ENCODE measurements at regions not wholly inside any gene's neighbourhood (a gene's known extent, or its start where the extent isn't known, plus 50 kb on each side); places are given as distances from the start of the nearest gene placed in this dataset.

- DNase-seq (ENCODE audit: extremely low spot score in 2 of 2) = no peak
- no peaks in the 10 kb centered on the region for H3K27me3 ChIP-seq
- H3K4me3 ChIP-seq = no peak overlapping the region
- H3K4me1 ChIP-seq = no peaks in the 10 kb centered on the region
- TF ChIP-seq CTCF (IDR thresholded peaks at IDR 0.05) = no peak
- TF ChIP-seq POLR2AphosphoS5 (IDR thresholded peaks at IDR 0.05; ENCODE audit: insufficient read depth in 1 of 2, low read depth in 1 of 2) = no peak
- no peak for TF ChIP-seq POLR2A (IDR thresholded peaks at IDR 0.05)
- no peak overlapping the region for H3K27ac ChIP-seq
- H3K9me3 ChIP-seq = no peaks in the 10 kb centered on the region
- no peaks in the 10 kb centered on the region for H3K36me3 ChIP-seq
- intact Hi-C loops (cut with DNase I) = no loop called here
These were observed 68.0 kb upstream of the ATXN3L start for GRCh38 chrX:13387666-13388494.

DNA sequence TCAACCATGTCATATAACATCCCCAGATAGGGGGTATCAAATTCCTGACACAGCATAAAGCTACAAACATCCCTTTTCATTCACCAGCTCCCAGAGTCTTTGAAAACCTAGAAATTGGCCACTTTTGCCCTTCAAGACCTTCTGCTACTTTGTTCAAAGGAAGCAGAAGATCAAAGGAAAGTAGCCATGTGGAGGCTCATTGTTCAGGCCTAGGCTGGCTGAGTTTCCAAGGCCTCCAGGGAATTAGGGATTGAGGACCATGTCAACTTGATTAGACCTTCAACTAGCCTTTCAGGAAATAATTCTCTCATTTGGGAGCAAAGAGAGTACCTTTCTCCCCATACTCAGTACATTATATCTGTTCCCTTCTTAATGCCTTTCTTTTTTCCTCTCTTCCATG is 66.8 kb upstream of the ATXN3L start:
- no peaks in the 10 kb centered on the region for H3K4me1 ChIP-seq
- no peaks in the 10 kb centered on the region for H3K36me3 ChIP-seq
- H3K27me3 ChIP-seq = no peaks in the 10 kb centered on the region
- no peak for DNase-seq (ENCODE audit: extremely low spot score in 2 of 2)
- TF ChIP-seq CTCF (IDR thresholded peaks at IDR 0.05) = no peak
- no peaks in the 10 kb centered on the region for H3K9me3 ChIP-seq
- no peak overlapping the region for H3K4me3 ChIP-seq
- H3K27ac ChIP-seq = no peak overlapping the region
- intact Hi-C loops (cut with DNase I) = no loop called here

GRCh38 chrX:13386092-13386491 is 66.2 kb upstream of the ATXN3L start:
- intact Hi-C loops (cut with DNase I) = no loop called here
- H3K27ac ChIP-seq = no peak overlapping the region
- no peak for TF ChIP-seq CTCF (IDR thresholded peaks at IDR 0.05)
- TF ChIP-seq POLR2A (IDR thresholded peaks at IDR 0.05) = no peak
- no peak for TF ChIP-seq POLR2AphosphoS5 (IDR thresholded peaks at IDR 0.05; ENCODE audit: insufficient read depth in 1 of 2, low read depth in 1 of 2)

DNA sequence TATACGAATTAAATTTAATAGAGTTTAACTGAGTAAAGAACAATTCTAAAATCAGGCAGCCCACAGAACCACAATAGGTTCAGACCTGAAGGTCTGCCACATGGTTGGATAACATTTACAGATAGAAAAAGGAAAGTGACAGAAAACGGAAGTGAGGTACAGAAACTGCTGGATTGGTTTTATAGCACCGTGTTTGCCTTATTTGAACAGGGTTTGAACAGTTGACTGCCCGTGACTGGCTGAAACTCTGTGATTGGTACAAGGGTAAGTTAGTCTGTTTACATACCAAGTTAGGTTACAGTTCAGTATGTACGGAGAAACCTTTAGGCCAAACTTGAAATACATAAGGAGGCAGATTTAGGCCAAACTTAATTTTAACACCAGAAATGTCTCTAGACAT is 64.1 kb upstream of the ATXN3L start:
- Histone ChIP-seq H3K36me3 (no peaks in the 10 kb centered on the region), H3K27me3 (no peaks in the 10 kb centered on the region), H3K27ac (no peak overlapping the region), H3K9me3 (no peaks in the 10 kb centered on the region), H3K4me3 (no peak overlapping the region), H3K4me1 (no peaks in the 10 kb centered on the region)
- no peak for DNase-seq (ENCODE audit: extremely low spot score in 2 of 2)
- TF ChIP-seq CTCF (IDR thresholded peaks at IDR 0.05) (no peak), POLR2AphosphoS5 (IDR thresholded peaks at IDR 0.05; ENCODE audit: insufficient read depth in 1 of 2, low read depth in 1 of 2) (no peak), POLR2A (IDR thresholded peaks at IDR 0.05) (no peak)
- intact Hi-C loops (cut with DNase I) = no loop called here

More at GRCh38 chrX:13386092-13386491, 66.2 kb upstream of the ATXN3L start:
- Histone ChIP-seq H3K4me1 (no peaks in the 10 kb centered on the region), H3K27me3 (no peaks in the 10 kb centered on the region), H3K4me3 (no peak overlapping the region), H3K36me3 (no peaks in the 10 kb centered on the region), H3K9me3 (no peaks in the 10 kb centered on the region)
- no peak for DNase-seq (ENCODE audit: extremely low spot score in 2 of 2)

GRCh38 chrX:13381514-13381913 is 61.7 kb upstream of the ATXN3L start:
- Histone ChIP-seq H3K9me3 (no peaks in the 10 kb centered on the region), H3K4me3 (no peak overlapping the region), H3K27ac (no peak overlapping the region), H3K4me1 (no peaks in the 10 kb centered on the region), H3K36me3 (no peaks in the 10 kb centered on the region), H3K27me3 (no peaks in the 10 kb centered on the region)
- intact Hi-C loops (cut with DNase I) = no loop called here
- TF ChIP-seq POLR2AphosphoS5 (IDR thresholded peaks at IDR 0.05; ENCODE audit: insufficient read depth in 1 of 2, low read depth in 1 of 2) (no peak), POLR2A (IDR thresholded peaks at IDR 0.05) (no peak), CTCF (IDR thresholded peaks at IDR 0.05) (no peak)
- DNase-seq (ENCODE audit: extremely low spot score in 2 of 2) = no peak

Measured in vagina (tissue), 2 donors.